GM13976 (cell line): ENCODE measurements at regions not wholly inside any gene's neighbourhood (a gene's known extent, or its start where the extent isn't known, plus 50 kb on each side); places are given as distances from the start of the nearest gene placed in this dataset.

Source experiments
- DNase-seq: peaks from one replicate; pipeline ENCODE4 v3.0.0; 2012; ENCODE audit warnings: low spot score
- CTCF ChIP-seq: IDR thresholded peaks from 2 replicates; pipeline ENCODE4 v1.5.1; 2012; ENCODE audit warnings: borderline replicate concordance, mild to moderate bottlenecking; ENCODE audit not compliant: insufficient read depth; ENCODE audit errors: extremely low read depth, missing control alignments, control extremely low read depth
- in situ Hi-C: fragments of 300-500 bp; cut with MboI; formaldehyde crosslinking; loops from one replicate; pipeline ENCODE4 v1.12.0; 2022; ENCODE audit warnings: low sequenced_read_pairs, mixed read lengths, inconsistent platforms; ENCODE audit not compliant: unreplicated experiment

- TF ChIP-seq CTCF = no peak
- in situ Hi-C loops = no loop called here
- no peak for DNase-seq
Observed at GRCh38 chr9:694092-694402, 147.4 kb upstream of the DMRT1 start.

GRCh38 chr9:694403-695154 lies 146.9 kb upstream of the DMRT1 start:
- TF ChIP-seq CTCF = no peak
- in situ Hi-C loops = no loop called here
- DNase-seq = no peak

GRCh38 chr9:695252-695651 lies 146.2 kb upstream of the DMRT1 start:
- in situ Hi-C loops = no loop called here
- no peak for DNase-seq
- TF ChIP-seq CTCF = no peak

GRCh38 chr9:696332-697323 lies 144.9 kb upstream of the DMRT1 start:
- in situ Hi-C loops = no loop called here
- no peak for DNase-seq
- TF ChIP-seq CTCF = no peak

- in situ Hi-C loops = no loop called here
Observed at GRCh38 chr9:698276-698675, 143.2 kb upstream of the DMRT1 start.

More at GRCh38 chr9:698276-698675, 143.2 kb upstream of the DMRT1 start:
- DNase-seq = no peak
- TF ChIP-seq CTCF = no peak
